ENCODE measurements at regions not wholly inside any gene's neighbourhood (a gene's known extent, or its start where the extent isn't known, plus 50 kb on each side); places are given as distances from the start of the nearest gene placed in this dataset.

DNA sequence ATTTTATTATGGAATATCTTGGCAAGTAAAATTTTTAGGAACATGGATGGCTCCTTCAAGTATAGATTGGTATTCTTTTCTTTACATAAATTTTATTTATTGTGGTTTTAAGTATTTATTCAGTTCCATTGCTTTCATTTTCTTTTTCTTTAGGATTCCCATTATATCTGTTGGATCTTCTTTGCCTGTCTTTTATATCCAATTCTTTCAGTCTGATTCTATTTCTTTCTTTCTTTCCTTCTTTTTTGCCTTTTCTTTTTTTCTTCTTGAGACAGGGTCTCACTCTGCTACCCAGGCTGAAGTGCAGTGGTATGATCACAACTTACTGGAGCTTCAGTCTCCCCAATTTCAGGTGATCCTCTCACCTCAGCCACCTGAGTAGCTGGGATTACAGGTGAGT lies 74.2 kb upstream of the GLI3 start:
- Mint-ChIP-seq H3K9me3 (ENCODE audit: unreplicated experiment) (no peaks in the 10 kb centered on the region), H3K36me3 (ENCODE audit: unreplicated experiment) (peaks cover 8% of the 10 kb centered on the region), H3K27ac (ENCODE audit: unreplicated experiment) (no peak overlapping the region), H3K4me1 (ENCODE audit: low read depth, unreplicated experiment) (no peaks in the 10 kb centered on the region), H3K4me3 (ENCODE audit: unreplicated experiment) (no peak overlapping the region), H3K27me3 (ENCODE audit: unreplicated experiment) (peaks cover 2% of the 10 kb centered on the region)
- no peak for DNase-seq
- TF ChIP-seq, protein P1, sequence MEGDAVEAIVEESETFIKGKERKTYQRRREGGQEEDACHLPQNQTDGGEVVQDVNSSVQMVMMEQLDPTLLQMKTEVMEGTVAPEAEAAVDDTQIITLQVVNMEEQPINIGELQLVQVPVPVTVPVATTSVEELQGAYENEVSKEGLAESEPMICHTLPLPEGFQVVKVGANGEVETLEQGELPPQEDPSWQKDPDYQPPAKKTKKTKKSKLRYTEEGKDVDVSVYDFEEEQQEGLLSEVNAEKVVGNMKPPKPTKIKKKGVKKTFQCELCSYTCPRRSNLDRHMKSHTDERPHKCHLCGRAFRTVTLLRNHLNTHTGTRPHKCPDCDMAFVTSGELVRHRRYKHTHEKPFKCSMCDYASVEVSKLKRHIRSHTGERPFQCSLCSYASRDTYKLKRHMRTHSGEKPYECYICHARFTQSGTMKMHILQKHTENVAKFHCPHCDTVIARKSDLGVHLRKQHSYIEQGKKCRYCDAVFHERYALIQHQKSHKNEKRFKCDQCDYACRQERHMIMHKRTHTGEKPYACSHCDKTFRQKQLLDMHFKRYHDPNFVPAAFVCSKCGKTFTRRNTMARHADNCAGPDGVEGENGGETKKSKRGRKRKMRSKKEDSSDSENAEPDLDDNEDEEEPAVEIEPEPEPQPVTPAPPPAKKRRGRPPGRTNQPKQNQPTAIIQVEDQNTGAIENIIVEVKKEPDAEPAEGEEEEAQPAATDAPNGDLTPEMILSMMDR (IDR thresholded peaks at IDR 0.05; ENCODE audit: partially characterized antibody, unreplicated experiment) = no peak

DNA sequence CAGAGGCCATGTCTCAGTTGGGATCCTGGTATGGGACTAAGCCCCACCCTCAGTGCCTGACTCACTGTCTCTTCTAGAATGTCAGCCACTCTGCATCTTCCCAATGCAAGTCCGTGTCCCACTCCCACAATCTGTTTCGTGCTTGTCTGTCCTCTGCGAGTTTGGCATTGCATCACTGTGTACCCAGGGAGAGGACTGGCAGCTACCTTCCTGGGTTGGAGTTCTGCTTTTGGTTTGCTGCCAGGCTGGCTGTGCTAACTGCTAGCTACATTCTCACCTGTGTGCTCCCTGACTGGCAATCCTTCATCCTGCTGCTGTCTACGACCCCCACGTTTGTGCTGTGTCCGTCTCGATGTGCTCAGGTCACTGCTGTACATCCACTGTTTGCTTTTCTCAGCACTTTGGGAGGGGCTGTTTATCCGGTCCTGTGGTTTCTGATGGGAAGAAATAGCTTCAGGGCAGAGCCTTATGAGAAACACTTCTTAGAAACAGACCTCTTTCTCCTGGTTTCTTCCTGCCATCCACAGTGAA lies 56.0 kb upstream of the GLI3 start:
- Mint-ChIP-seq H3K36me3 (ENCODE audit: unreplicated experiment) (no peaks in the 10 kb centered on the region), H3K4me1 (ENCODE audit: low read depth, unreplicated experiment) (no peaks in the 10 kb centered on the region), H3K9me3 (ENCODE audit: unreplicated experiment) (peaks cover 2% of the 10 kb centered on the region), H3K27ac (ENCODE audit: unreplicated experiment) (no peak overlapping the region), H3K27me3 (ENCODE audit: unreplicated experiment) (no peaks in the 10 kb centered on the region), H3K4me3 (ENCODE audit: unreplicated experiment) (no peak overlapping the region)
- DNase-seq = no peak
- TF ChIP-seq, protein P1 (IDR thresholded peaks at IDR 0.05; ENCODE audit: partially characterized antibody, unreplicated experiment) = no peak

DNA sequence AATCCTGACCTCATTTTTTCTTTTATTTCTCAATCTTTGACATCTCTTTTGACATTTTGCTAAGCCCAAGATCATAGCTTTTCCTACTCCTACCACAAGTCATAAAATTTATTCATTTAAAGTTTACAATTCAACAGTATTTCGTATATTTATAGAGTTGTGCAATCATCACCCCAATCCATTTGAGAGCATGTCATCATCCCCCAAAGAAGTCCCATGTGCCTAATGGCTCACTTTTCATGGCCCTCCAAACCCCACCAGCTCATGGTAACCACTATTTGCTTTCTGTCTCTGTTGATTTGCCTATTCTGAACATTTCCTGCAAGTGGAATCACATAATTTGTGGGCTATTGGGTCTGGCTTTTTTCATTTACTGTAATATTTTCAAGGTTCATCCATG lies 52.5 kb upstream of the GLI3 start:
- DNase-seq = no peak
- Mint-ChIP-seq H3K27me3 (ENCODE audit: unreplicated experiment) (no peaks in the 10 kb centered on the region), H3K4me3 (ENCODE audit: unreplicated experiment) (no peak overlapping the region), H3K4me1 (ENCODE audit: low read depth, unreplicated experiment) (no peaks in the 10 kb centered on the region), H3K27ac (ENCODE audit: unreplicated experiment) (no peak overlapping the region), H3K9me3 (ENCODE audit: unreplicated experiment) (peaks cover 2% of the 10 kb centered on the region), H3K36me3 (ENCODE audit: unreplicated experiment) (no peaks in the 10 kb centered on the region)
- TF ChIP-seq, protein P1 (IDR thresholded peaks at IDR 0.05; ENCODE audit: partially characterized antibody, unreplicated experiment) = no peak
